Parathyroid adenoma (tissue), 2 donors: ENCODE measurements at regions not wholly inside any gene's neighbourhood (a gene's known extent, or its start where the extent isn't known, plus 50 kb on each side); places are given as distances from the start of the nearest gene placed in this dataset.
"Not testable (repeated sequence)": the region's sequence is repeated elsewhere in the genome, so short reads cannot be mapped to it uniquely, and the experiment has no call there.

Source experiments
- H2AFZ ChIP-seq: fragments of 300-600 bp; sonication (generic); one replicate; pipeline ENCODE4 v1.7.0; 2017; ENCODE audit warnings: antibody characterized with exemption, mild to moderate bottlenecking
- H3K27ac ChIP-seq: fragments of 300-600 bp; sonication (generic); one replicate; pipeline ENCODE4 v1.7.0; 2017
- H3K27me3 ChIP-seq: fragments of 300-600 bp; sonication (generic); one replicate; pipeline ENCODE4 v1.7.0; 2017; ENCODE audit warnings: low read length; ENCODE audit not compliant: control insufficient read depth, insufficient read depth
- H3K36me3 ChIP-seq: fragments of 300-600 bp; sonication (generic); one replicate; pipeline ENCODE4 v1.7.0; 2017; ENCODE audit warnings: low read length; ENCODE audit not compliant: control insufficient read depth, insufficient read depth
- H3K4me1 ChIP-seq: fragments of 300-600 bp; sonication (generic); one replicate; pipeline ENCODE4 v1.7.0; 2017; ENCODE audit warnings: control low read depth
- H3K4me2 ChIP-seq: fragments of 300-600 bp; sonication (generic); one replicate; pipeline ENCODE4 v1.7.0; 2017; ENCODE audit warnings: low read length
- H3K4me3 ChIP-seq: fragments of 300-600 bp; sonication (generic); one replicate; pipeline ENCODE4 v1.7.0; 2017; ENCODE audit warnings: low read depth, low read length
- H3K79me2 ChIP-seq: fragments of 300-600 bp; sonication (generic); one replicate; pipeline ENCODE4 v1.7.0; 2017; ENCODE audit warnings: control low read depth
- H3K9ac ChIP-seq: fragments of 300-600 bp; sonication (generic); one replicate; pipeline ENCODE4 v1.7.0; 2017; ENCODE audit warnings: mild to moderate bottlenecking
- H3K9me3 ChIP-seq: fragments of 300-600 bp; sonication (generic); one replicate; pipeline ENCODE4 v1.7.0; 2017; ENCODE audit warnings: low read length; ENCODE audit not compliant: control insufficient read depth
- TF ChIP-seq, protein P1 (sequence below): fragments of 300-600 bp; sonication (generic); IDR thresholded peaks from one replicate; pipeline ENCODE4 v1.7.0; 2017; ENCODE audit warnings: antibody characterized with exemption, mild to moderate bottlenecking
- donor health status: primary hyperparathyroidism.

DNA sequence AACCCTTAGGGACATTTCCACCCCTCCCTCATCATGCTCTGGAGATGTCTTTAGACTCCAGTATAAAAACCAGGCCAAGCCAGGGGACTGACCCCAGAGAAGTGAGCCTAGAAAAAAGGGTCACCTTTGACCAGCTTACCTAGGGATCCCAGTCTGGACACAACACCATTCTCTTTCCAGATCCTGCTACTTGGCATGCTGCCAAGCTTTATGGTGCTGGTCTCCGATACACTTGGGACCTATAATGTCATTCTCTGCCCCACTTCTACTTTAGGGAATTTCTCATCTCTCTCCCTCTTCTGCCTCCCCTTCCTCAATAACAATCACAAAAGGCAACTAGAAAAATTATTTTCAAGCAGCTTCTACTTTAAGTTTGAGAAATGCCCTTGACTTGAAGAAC is 124.4 kb downstream of the LRRN1 start:
- Histone ChIP-seq H2AFZ (no peak overlapping the region), H3K27ac (no peak overlapping the region), H3K4me3 (no peak overlapping the region), H3K4me2 (no peak overlapping the region), H3K9me3 (no peaks in the 10 kb centered on the region), H3K4me1 (peaks cover 6% of the 10 kb centered on the region), H3K36me3 (no peaks in the 10 kb centered on the region), H3K79me2 (no peaks in the 10 kb centered on the region), H3K9ac (no peak overlapping the region), H3K27me3 (no peaks in the 10 kb centered on the region)
- TF ChIP-seq, protein P1, sequence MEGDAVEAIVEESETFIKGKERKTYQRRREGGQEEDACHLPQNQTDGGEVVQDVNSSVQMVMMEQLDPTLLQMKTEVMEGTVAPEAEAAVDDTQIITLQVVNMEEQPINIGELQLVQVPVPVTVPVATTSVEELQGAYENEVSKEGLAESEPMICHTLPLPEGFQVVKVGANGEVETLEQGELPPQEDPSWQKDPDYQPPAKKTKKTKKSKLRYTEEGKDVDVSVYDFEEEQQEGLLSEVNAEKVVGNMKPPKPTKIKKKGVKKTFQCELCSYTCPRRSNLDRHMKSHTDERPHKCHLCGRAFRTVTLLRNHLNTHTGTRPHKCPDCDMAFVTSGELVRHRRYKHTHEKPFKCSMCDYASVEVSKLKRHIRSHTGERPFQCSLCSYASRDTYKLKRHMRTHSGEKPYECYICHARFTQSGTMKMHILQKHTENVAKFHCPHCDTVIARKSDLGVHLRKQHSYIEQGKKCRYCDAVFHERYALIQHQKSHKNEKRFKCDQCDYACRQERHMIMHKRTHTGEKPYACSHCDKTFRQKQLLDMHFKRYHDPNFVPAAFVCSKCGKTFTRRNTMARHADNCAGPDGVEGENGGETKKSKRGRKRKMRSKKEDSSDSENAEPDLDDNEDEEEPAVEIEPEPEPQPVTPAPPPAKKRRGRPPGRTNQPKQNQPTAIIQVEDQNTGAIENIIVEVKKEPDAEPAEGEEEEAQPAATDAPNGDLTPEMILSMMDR, result no peak

DNA sequence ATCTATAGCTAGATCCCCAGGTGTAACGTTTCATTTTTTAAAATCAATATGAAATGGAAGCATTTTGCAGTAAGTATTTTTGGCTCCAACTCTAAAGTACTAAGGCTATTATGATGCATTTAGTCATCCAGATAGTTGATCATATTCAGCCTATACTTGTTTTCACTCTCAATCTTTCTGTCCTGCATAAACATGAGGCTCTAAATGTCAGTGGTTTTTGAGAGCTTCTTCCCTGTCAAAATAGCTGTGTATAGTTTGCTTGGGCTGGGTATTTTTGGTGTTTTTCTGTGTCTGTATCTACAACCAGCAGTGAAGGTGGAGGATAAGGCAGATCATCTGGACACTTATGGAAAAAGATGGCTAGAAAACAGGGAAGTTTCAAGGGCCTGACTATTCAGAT is 128.0 kb downstream of the LRRN1 start:
- Histone ChIP-seq H3K4me1 (peaks cover 6% of the 10 kb centered on the region), H3K9ac (no peak overlapping the region), H3K9me3 (no peaks in the 10 kb centered on the region), H3K27ac (no peak overlapping the region), H3K36me3 (no peaks in the 10 kb centered on the region), H3K4me3 (no peak overlapping the region), H3K4me2 (no peak overlapping the region), H3K79me2 (no peaks in the 10 kb centered on the region), H2AFZ (no peak overlapping the region), H3K27me3 (no peaks in the 10 kb centered on the region)
- TF ChIP-seq, protein P1, result no peak

DNA sequence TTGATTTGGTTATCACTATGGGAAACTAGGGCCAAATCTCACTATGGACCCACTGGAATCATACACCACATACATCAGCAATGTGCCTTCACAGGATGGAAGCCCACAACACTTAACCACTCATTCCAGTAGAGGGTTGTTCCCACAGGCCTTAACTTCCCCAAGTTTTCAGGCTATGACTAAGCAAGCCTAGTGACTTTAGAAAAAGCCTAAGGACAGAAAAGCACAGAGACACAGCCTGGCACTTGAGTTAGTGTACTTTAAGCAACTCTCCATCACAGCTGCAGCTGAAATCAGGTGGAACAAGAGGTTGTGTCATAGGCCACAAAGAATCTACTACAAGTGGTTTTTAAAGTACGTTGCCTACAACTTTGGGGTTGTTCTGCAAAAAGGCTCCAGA is 128.7 kb downstream of the LRRN1 start:
- H2AFZ ChIP-seq, result no peak overlapping the region
- H3K27me3 ChIP-seq, result no peaks in the 10 kb centered on the region
- no peak overlapping the region for H3K9ac ChIP-seq
- H3K27ac ChIP-seq, result no peak overlapping the region
- H3K79me2 ChIP-seq, result no peaks in the 10 kb centered on the region
- TF ChIP-seq, protein P1, result no peak
- H3K4me3 ChIP-seq, result no peak overlapping the region
- H3K4me2 ChIP-seq, result no peak overlapping the region
- H3K4me1 ChIP-seq, result peaks cover 6% of the 10 kb centered on the region
- no peaks in the 10 kb centered on the region for H3K36me3 ChIP-seq
- H3K9me3 ChIP-seq, result no peaks in the 10 kb centered on the region

DNA sequence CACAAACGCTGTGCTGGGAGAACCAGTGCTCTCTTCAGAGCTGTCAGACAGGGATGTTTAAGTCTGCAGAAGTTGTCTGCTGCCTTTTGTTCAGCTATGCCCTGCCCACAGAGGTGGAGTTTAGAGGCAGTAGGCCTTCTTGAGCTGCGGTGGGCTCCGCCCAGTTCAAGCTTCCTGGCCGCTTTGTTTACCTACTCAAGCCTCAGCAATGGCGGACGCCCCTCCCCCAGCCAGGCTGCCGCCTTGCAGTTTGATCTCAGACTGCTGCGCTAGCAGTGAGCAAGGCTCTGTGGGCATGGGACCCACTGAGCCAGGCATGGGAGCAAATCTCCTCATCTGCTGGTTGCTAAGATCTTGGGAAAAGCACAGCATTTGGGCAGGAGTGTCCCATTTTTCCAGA is 142.1 kb downstream of the LRRN1 start:
- H3K27me3 ChIP-seq, H2AFZ ChIP-seq, H3K4me1 ChIP-seq, H3K27ac ChIP-seq, H3K4me2 ChIP-seq, H3K79me2 ChIP-seq, H3K4me3 ChIP-seq, H3K9me3 ChIP-seq, H3K9ac ChIP-seq, H3K36me3 ChIP-seq: not testable (repeated sequence)

DNA sequence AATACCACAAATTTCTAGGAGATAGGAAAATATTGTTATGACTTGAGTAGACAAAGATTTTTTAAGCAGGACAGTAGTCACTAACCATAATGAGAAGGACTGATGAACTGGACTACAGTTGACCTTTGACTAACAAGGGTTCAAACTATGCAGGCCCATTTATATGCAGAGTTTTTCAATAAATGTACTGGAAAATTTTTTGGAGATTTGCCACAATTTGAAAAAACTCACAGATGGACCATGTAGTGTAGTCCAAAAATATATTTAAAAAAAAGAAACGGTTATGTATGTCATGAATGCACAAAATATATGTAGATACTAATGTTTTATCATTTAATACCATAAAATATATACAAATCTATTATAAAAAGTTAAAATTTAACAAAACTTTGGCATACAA is 151.8 kb downstream of the LRRN1 start:
- H3K79me2 ChIP-seq, result no peaks in the 10 kb centered on the region
- no peak overlapping the region for H2AFZ ChIP-seq
- H3K9ac ChIP-seq, result no peak overlapping the region
- H3K9me3 ChIP-seq, result no peaks in the 10 kb centered on the region
- H3K4me1 ChIP-seq, result no peaks in the 10 kb centered on the region
- no peak overlapping the region for H3K27ac ChIP-seq
- TF ChIP-seq, protein P1, result no peak
- H3K4me3 ChIP-seq, result no peak overlapping the region
- no peak overlapping the region for H3K4me2 ChIP-seq
- H3K27me3 ChIP-seq, result no peaks in the 10 kb centered on the region
- no peaks in the 10 kb centered on the region for H3K36me3 ChIP-seq
